ENCODE measurements at regions not wholly inside any gene's neighbourhood (a gene's known extent, or its start where the extent isn't known, plus 50 kb on each side); places are given as distances from the start of the nearest gene placed in this dataset.

DNA sequence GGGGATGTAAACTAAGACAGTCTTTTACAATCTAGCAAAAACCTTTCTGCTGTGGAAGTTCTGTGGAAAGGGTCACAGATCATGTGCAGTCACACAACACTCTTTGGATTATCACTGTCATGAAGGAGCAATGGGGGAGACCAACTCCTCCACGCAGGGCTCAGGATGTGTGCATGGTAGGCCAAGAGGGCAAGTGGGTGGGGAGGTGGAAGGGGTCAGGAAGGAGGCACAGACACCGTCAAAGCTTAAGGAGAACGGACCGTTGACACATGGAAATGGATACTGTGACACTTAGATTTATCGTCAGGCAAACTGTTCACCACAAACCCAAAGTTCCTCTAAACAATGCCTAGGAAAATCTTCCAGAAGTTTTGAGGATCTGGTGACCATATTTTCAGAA is 215.8 kb downstream of the PAX1 start:
- Histone ChIP-seq H3K14ac (ENCODE audit: insufficient read length) (no peak overlapping the region), H3K27me3 (replicated peaks in 1 of 4; ENCODE audit: control insufficient read depth in 3 of 4, extremely low read depth in 1 of 4, insufficient read depth in 3 of 4, low read length in 3 of 4) (no peaks in the 10 kb centered on the region), H3K36me3 (ENCODE audit: control insufficient read depth in 2 of 4, insufficient read depth in 4 of 4, low read length in 3 of 4) (no peaks in the 10 kb centered on the region), H3K27ac (ENCODE audit: low read depth, low read length) (no peak overlapping the region), H3K23me2 (ENCODE audit: low read depth, low read length) (no peaks in the 10 kb centered on the region), H4K5ac (ENCODE audit: insufficient read length, low read depth, low read length) (no peak overlapping the region), H4K91ac (replicated peaks; ENCODE audit: insufficient read length, low read length) (no peak overlapping the region), H2AK5ac (ENCODE audit: low read depth, low read length) (no peak overlapping the region), H3K4ac (replicated peaks; ENCODE audit: insufficient read length, low read depth, low read length) (no peak overlapping the region), H3K4me1 (replicated peaks in 1 of 4; ENCODE audit: control insufficient read depth in 3 of 4, insufficient read depth in 4 of 4, low read length in 3 of 4) (no peaks in the 10 kb centered on the region), H3K18ac (ENCODE audit: extremely low read depth, low read length) (no peak overlapping the region), H3K9me3 (ENCODE audit: insufficient read depth in 2 of 2, low read depth in 1 of 2, low read length in 1 of 2) (peaks cover 0 to 4% of the 10 kb centered on the region in 2 experiments; a peak in 1 of 4 replicates), H2BK120ac (replicated peaks; ENCODE audit: low read depth, low read length) (no peak overlapping the region), H3K9ac (replicated peaks in 1 of 4; ENCODE audit: extremely low read depth in 1 of 4, low read depth in 3 of 4, low read length in 3 of 4) (no peak overlapping the region), H2BK12ac (ENCODE audit: low read depth, low read length) (no peak overlapping the region), H2AFZ (ENCODE audit: low read length) (no peak overlapping the region), H3K56ac (replicated peaks; ENCODE audit: insufficient read length, low read depth, low read length) (no peak overlapping the region), H4K20me1 (replicated peaks in 1 of 2; ENCODE audit: control insufficient read depth in 1 of 2, insufficient read depth in 2 of 2, low read length in 2 of 2) (no peaks in the 10 kb centered on the region), H3K79me2 (ENCODE audit: control insufficient read depth in 1 of 2, insufficient read depth in 2 of 2, low read length in 2 of 2) (no peaks in the 10 kb centered on the region), H2BK5ac (ENCODE audit: low read depth, low read length) (no peak overlapping the region), H3K23ac (ENCODE audit: insufficient read length) (no peak overlapping the region), H3K4me3 (ENCODE audit: extremely low read depth in 1 of 4, insufficient read depth in 2 of 4, low read depth in 3 of 4, low read length in 4 of 4) (no peak overlapping the region), H3K4me2 (ENCODE audit: insufficient read depth in 1 of 2, low read depth in 2 of 2, low read length in 2 of 2) (no peak overlapping the region), H4K8ac (ENCODE audit: extremely low read depth, insufficient read depth, low read length) (no peak overlapping the region), H2BK20ac (ENCODE audit: low read length) (no peak overlapping the region), H2BK15ac (ENCODE audit: low read length) (no peak overlapping the region), H3K79me1 (ENCODE audit: low read depth, low read length) (no peaks in the 10 kb centered on the region)
- ChIA-PET POLR2A (ENCODE audit: partially characterized antibody) (no interaction called here), CTCF (ENCODE audit: partially characterized antibody) (no interaction called here)
- no peak for TF ChIP-seq POLR2AphosphoS5 (IDR thresholded peaks at IDR 0.05; ENCODE audit: low read depth, low read length)
- FAIRE-seq (no peak), DNase-seq (ENCODE audit: low read depth in 1 of 2, low spot score in 2 of 2) (no peak)
- WGBS, 2 experiments (ENCODE audit: extremely low coverage in 1 of 2, insufficient coverage in 1 of 2, insufficient read length in 1 of 2, insufficient replicate concordance in 2 of 2, low coverage in 1 of 2, low lambda C conversion rate in 2 of 2, missing lambda C conversion rate in 1 of 2), result 91% methylated on average over 5 of the region's 5 CpGs; no CpG with 5 or more reads in 1 of the 2 experiments

Measured in H1 (cell line).